Endothelial cell of umbilical vein (primary cell): ENCODE measurements at regions not wholly inside any gene's neighbourhood (a gene's known extent, or its start where the extent isn't known, plus 50 kb on each side); places are given as distances from the start of the nearest gene placed in this dataset.

Experiments used
- BruUV-seq: library from RNA; stranded (reverse); fragments of 400-500 nt; replicated peaks from 2 replicates; lab custom pipeline; 2021; lab: Mats Ljungman, UMichigan
- CTCF ChIA-PET: fragments of 300-600, 350-600 bp; sonication (Branson Sonifier 250); formaldehyde crosslinking; loops from one replicate; lab custom pipeline; 2021; ENCODE audit warnings: antibody characterized with exemption, inconsistent platforms; lab: Charles Lee
- POLR2A ChIA-PET: fragments of 300-600, 350-600 bp; sonication (Branson Sonifier 250); formaldehyde crosslinking; loops from one replicate; lab custom pipeline; 2021; ENCODE audit warnings: antibody characterized with exemption, inconsistent platforms; lab: Charles Lee
- DNase-seq: peaks from one replicate; pipeline ENCODE4 v3.0.0-alpha.2; 2011; ENCODE audit warnings: low read depth, low spot score
- FAIRE-seq: peaks from 2 replicates; lab custom pipeline; 2011; peaks lifted over from hg19 to GRCh38; lab: Jason Lieb, UNC
- H2AFZ ChIP-seq: 2 replicates; pipeline ENCODE4 v1.6.0; 2012; ENCODE audit warnings: low read depth, low read length, control low read depth, inconsistent platforms
- H3K27ac ChIP-seq: 2 replicates; pipeline ENCODE4 v1.5.1; 2011; ENCODE audit warnings: low read depth, mild to moderate bottlenecking, control low read depth, low read length, moderate library complexity; ENCODE audit not compliant: insufficient read depth
- H3K27me3 ChIP-seq, 2 experiments: 2 replicates each; pipeline versions ENCODE4 v1.6.0 to v1.6.1; 2011; ENCODE audit warnings: low read length in 2 of 2, mixed read lengths in 1 of 2; ENCODE audit not compliant: control insufficient read depth in 2 of 2, insufficient read depth in 2 of 2
- H3K36me3 ChIP-seq, 2 experiments: 2 replicates in 1 of 2; 3 replicates in 1 of 2; pipeline ENCODE4 v1.5.1; 2011; ENCODE audit warnings: low read length in 2 of 2, mild to moderate bottlenecking in 1 of 2, moderate library complexity in 1 of 2; ENCODE audit not compliant: control insufficient read depth in 2 of 2, insufficient read depth in 2 of 2; ENCODE audit errors: extremely low read depth in 1 of 2
- H3K4me1 ChIP-seq: 3 replicates; pipeline ENCODE4 v1.5.1; 2011; ENCODE audit warnings: mild to moderate bottlenecking, low read length; ENCODE audit not compliant: control insufficient read depth, insufficient read depth; ENCODE audit errors: extremely low read depth
- H3K4me2 ChIP-seq: 2 replicates; pipeline ENCODE4 v1.6.1; 2011; ENCODE audit warnings: low read length, control low read depth, mixed read lengths; ENCODE audit not compliant: insufficient read depth
- H3K4me3 ChIP-seq, 3 experiments: fragments of 200-600 bp in 1 of 3; sonication (generic), shearing (Covaris generic) in 1 of 3; replicated peaks in 1 of 3; 2 replicates each; pipeline ENCODE4 v1.5.1; 2011 to 2016; ENCODE audit warnings: control low read depth in 3 of 3, low read length in 3 of 3, mild to moderate bottlenecking in 2 of 3, inconsistent platforms in 1 of 3, low read depth in 1 of 3, moderate library complexity in 1 of 3; ENCODE audit not compliant: insufficient read depth in 1 of 3
- H3K79me2 ChIP-seq: 2 replicates; pipeline ENCODE4 v1.6.0; 2012; ENCODE audit warnings: low read length, inconsistent platforms; ENCODE audit not compliant: control insufficient read depth, insufficient read depth
- H3K9ac ChIP-seq: replicated peaks from 2 replicates; pipeline ENCODE3; 2011; ENCODE audit warnings: low read length, control low read depth; ENCODE audit not compliant: insufficient read depth; ENCODE audit errors: extremely low read depth
- H3K9me1 ChIP-seq: replicated peaks from 3 replicates; pipeline ENCODE4 v1.6.0; 2011; ENCODE audit warnings: mild to moderate bottlenecking, low read length; ENCODE audit not compliant: control insufficient read depth, insufficient read depth; ENCODE audit errors: extremely low read depth
- H3K9me3 ChIP-seq: replicated peaks from 2 replicates; pipeline ENCODE4 v1.5.1; 2012; ENCODE audit warnings: low read length, inconsistent platforms; ENCODE audit not compliant: control insufficient read depth, insufficient read depth
- H4K20me1 ChIP-seq: replicated peaks from 2 replicates; pipeline ENCODE3; 2011; ENCODE audit warnings: mild to moderate bottlenecking, low read length; ENCODE audit not compliant: control insufficient read depth, insufficient read depth; ENCODE audit errors: extremely low read depth
- CTCF ChIP-seq, 2 donors: IDR thresholded peaks; 1 replicate in 1 of 2; 2 replicates in 1 of 2; pipeline ENCODE4 v1.5.1; 2011; ENCODE audit warnings: low read length in 2 of 2, mild to moderate bottlenecking in 2 of 2, moderate library complexity in 2 of 2, control low read depth in 1 of 2, inconsistent platforms in 1 of 2, low read depth in 1 of 2; ENCODE audit not compliant: insufficient read depth in 1 of 2; ENCODE audit errors: extremely low read depth in 1 of 2
- EZH2 ChIP-seq: IDR thresholded peaks from 2 replicates; pipeline ENCODE4 v1.6.1; 2012; ENCODE audit warnings: borderline replicate concordance, low read depth, mild to moderate bottlenecking, moderate library complexity, low read length, inconsistent platforms; ENCODE audit not compliant: severe bottlenecking
- FOS ChIP-seq: IDR thresholded peaks from 2 replicates; pipeline ENCODE4 v1.6.1; 2011; ENCODE audit warnings: mild to moderate bottlenecking, low read length, moderate library complexity, borderline replicate concordance; ENCODE audit not compliant: insufficient read depth
- GATA2 ChIP-seq: IDR thresholded peaks from 2 replicates; pipeline ENCODE4 v1.7.0; 2011; ENCODE audit warnings: low read depth, mild to moderate bottlenecking, moderate library complexity, mixed read lengths, low read length; ENCODE audit not compliant: insufficient read length, insufficient read depth
- JUN ChIP-seq: IDR thresholded peaks from 2 replicates; pipeline ENCODE4 v1.6.1; 2011; ENCODE audit warnings: borderline replicate concordance, low read depth; ENCODE audit not compliant: insufficient read length, insufficient read depth
- MAX ChIP-seq: IDR thresholded peaks from 2 replicates; pipeline ENCODE4 v1.6.1; 2011; ENCODE audit not compliant: insufficient read depth, insufficient read length
- MYC ChIP-seq: IDR thresholded peaks from one replicate; pipeline ENCODE4 v1.6.1; 2011; ENCODE audit warnings: mild to moderate bottlenecking, low read depth, low read length
- POLR2A ChIP-seq: IDR thresholded peaks from 2 replicates; pipeline ENCODE4 v1.6.1; 2012; ENCODE audit warnings: low read depth, mild to moderate bottlenecking, control low read depth, low read length
- POLR2AphosphoS5 ChIP-seq: IDR thresholded peaks from 2 replicates; pipeline ENCODE4 v1.6.1; 2012; ENCODE audit warnings: low read depth, mild to moderate bottlenecking, control low read depth, low read length, moderate library complexity; ENCODE audit not compliant: insufficient read depth
- dilution Hi-C: fragments of 300-500 bp; cut with MboI; formaldehyde crosslinking; loops from one replicate; pipeline ENCODE4 v1.15.0; 2019; ENCODE audit warnings: low sequenced_read_pairs; ENCODE audit not compliant: extremely low pct_ligation_motif_present
- intact Hi-C: fragments of 100-400 bp; cut with micrococcal nuclease; formaldehyde crosslinking; loops from one replicate; pipeline ENCODE4 v1.10.0; 2022

DNA sequence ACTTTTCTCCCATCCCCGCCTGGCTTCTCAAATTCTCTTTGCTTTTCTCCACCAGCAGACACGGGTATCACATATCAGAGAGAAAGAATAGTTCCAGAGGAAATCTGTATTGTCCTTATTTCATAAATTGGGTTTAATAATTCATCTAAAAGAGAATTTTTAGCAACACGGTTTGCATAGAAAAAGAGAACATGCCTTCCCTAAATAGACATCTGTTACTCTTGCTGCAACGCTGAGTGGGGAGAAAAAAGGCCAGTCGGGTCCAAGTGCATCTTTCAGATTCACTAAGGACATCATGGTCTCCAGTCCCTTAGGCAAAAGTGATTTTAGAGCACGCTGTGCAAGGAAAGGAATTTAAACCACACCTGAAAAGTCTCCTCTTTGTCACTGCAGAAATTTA lies 201.3 kb downstream of the ABHD5 start:
- Histone ChIP-seq H3K27ac (no peak overlapping the region), H3K79me2 (no peaks in the 10 kb centered on the region), H3K9ac (no peak overlapping the region), H4K20me1 (no peaks in the 10 kb centered on the region), H3K27me3 (peaks cover 10 to 28% of the 10 kb centered on the region in 2 experiments), H3K9me1 (no peaks in the 10 kb centered on the region), H3K9me3 (no peaks in the 10 kb centered on the region), H3K4me1 (peaks cover 9% of the 10 kb centered on the region), H3K4me3 (no peak overlapping the region), H3K4me2 (no peak overlapping the region), H3K36me3 (no peaks in the 10 kb centered on the region), H2AFZ (no peak overlapping the region)
- no TSS peak for BruUV-seq
- intact Hi-C loops: no loop called here
- DNase-seq: no peak
- dilution Hi-C loops: no loop called here
- no peak for TF ChIP-seq POLR2A
- no peak for TF ChIP-seq POLR2AphosphoS5
- TF ChIP-seq EZH2: no peak
- no peak for TF ChIP-seq GATA2
- no peak for TF ChIP-seq MAX
- no peak for TF ChIP-seq CTCF (IDR thresholded peaks at IDR 0.05; ENCODE audit: extremely low read depth in 1 of 2, insufficient read depth in 1 of 2, low read depth in 1 of 2, low read length in 2 of 2)
- TF ChIP-seq MYC: no peak
- no peak for TF ChIP-seq JUN
- TF ChIP-seq FOS: no peak
- FAIRE-seq: no peak
- ChIA-PET POLR2A (no interaction called here), CTCF (interaction anchor here (2.5 kb wide), 1 partner anchor 37 kb away, joined by 18 read pairs; no protein-coding TSS in a partner anchor)
